DOHH2 (cell line): ENCODE measurements at regions not wholly inside any gene's neighbourhood (a gene's known extent, or its start where the extent isn't known, plus 50 kb on each side); places are given as distances from the start of the nearest gene placed in this dataset.

ENCODE experiments used
- H3F3A ChIP-seq: fragments of 200-600 bp; sonication (generic), shearing (Covaris generic); 2 replicates; pipeline ENCODE4 v1.6.0; 2016; ENCODE audit warnings: antibody characterized with exemption, mild to moderate bottlenecking; ENCODE audit not compliant: control insufficient read depth, insufficient read depth
- H3K27ac ChIP-seq: fragments of 200-600 bp; sonication (generic); 2 replicates; pipeline ENCODE4 v1.5.1; 2014; ENCODE audit warnings: low read depth, mild to moderate bottlenecking, low read length, moderate library complexity
- H3K27me3 ChIP-seq: fragments of 200-600 bp; sonication (generic); 2 replicates; pipeline ENCODE4 v1.6.1; 2014; ENCODE audit warnings: mild to moderate bottlenecking, low read length, mixed read lengths; ENCODE audit not compliant: control insufficient read depth
- H3K36me3 ChIP-seq: fragments of 200-600 bp; sonication (generic); 2 replicates; pipeline ENCODE4 v1.6.1; 2014; ENCODE audit warnings: mild to moderate bottlenecking, low read length, moderate library complexity, mixed read lengths; ENCODE audit not compliant: control insufficient read depth
- H3K4me1 ChIP-seq: fragments of 200-600 bp; sonication (generic); 2 replicates; pipeline ENCODE4 v1.6.1; 2014; ENCODE audit warnings: mild to moderate bottlenecking, low read length, mixed read lengths; ENCODE audit not compliant: control insufficient read depth
- H3K4me2 ChIP-seq: fragments of 200-600 bp; sonication (generic); 2 replicates; pipeline ENCODE4 v1.6.0; 2014; ENCODE audit warnings: mild to moderate bottlenecking, low read length, moderate library complexity
- H3K4me3 ChIP-seq: fragments of 200-600 bp; sonication (generic); 2 replicates; pipeline ENCODE4 v1.5.1; 2014; ENCODE audit warnings: mild to moderate bottlenecking, low read length, mixed read lengths
- H3K79me2 ChIP-seq: fragments of 200-600 bp; sonication (generic); 2 replicates; pipeline ENCODE4 v1.6.1; 2014; ENCODE audit warnings: mild to moderate bottlenecking, low read length, mixed read lengths; ENCODE audit not compliant: control insufficient read depth
- H3K9me2 ChIP-seq: fragments of 200-600 bp; sonication (generic); replicated peaks from 2 replicates; pipeline ENCODE4 v1.6.1; 2014; ENCODE audit warnings: mild to moderate bottlenecking, low read length, mixed read lengths; ENCODE audit not compliant: control insufficient read depth
- H3K9me3 ChIP-seq: fragments of 200-600 bp; sonication (generic); 2 replicates; pipeline ENCODE4 v1.6.1; 2014; ENCODE audit warnings: antibody characterized with exemption, low read length, mixed read lengths; ENCODE audit not compliant: control insufficient read depth, insufficient read depth
- H4K20me1 ChIP-seq: fragments of 200-600 bp; sonication (generic); 2 replicates; pipeline ENCODE4 v1.6.0; 2014; ENCODE audit warnings: low read depth, mild to moderate bottlenecking, antibody characterized with exemption, low read length, moderate library complexity; ENCODE audit not compliant: control insufficient read depth, insufficient read depth
- EZH2phosphoT487 ChIP-seq: fragments of 200-600 bp; sonication (generic); IDR thresholded peaks from 2 replicates; pipeline ENCODE4 v1.6.1; 2017; ENCODE audit warnings: borderline replicate concordance, mild to moderate bottlenecking, antibody characterized with exemption, low read length, moderate library complexity, mixed read lengths
- TF ChIP-seq, protein P1 (sequence below): fragments of 200-600 bp; sonication (generic); IDR thresholded peaks from one replicate; pipeline ENCODE4 v1.5.1; 2014; ENCODE audit warnings: antibody characterized with exemption, mild to moderate bottlenecking, low read depth, low read length; ENCODE audit not compliant: poor library complexity, severe bottlenecking

DNA sequence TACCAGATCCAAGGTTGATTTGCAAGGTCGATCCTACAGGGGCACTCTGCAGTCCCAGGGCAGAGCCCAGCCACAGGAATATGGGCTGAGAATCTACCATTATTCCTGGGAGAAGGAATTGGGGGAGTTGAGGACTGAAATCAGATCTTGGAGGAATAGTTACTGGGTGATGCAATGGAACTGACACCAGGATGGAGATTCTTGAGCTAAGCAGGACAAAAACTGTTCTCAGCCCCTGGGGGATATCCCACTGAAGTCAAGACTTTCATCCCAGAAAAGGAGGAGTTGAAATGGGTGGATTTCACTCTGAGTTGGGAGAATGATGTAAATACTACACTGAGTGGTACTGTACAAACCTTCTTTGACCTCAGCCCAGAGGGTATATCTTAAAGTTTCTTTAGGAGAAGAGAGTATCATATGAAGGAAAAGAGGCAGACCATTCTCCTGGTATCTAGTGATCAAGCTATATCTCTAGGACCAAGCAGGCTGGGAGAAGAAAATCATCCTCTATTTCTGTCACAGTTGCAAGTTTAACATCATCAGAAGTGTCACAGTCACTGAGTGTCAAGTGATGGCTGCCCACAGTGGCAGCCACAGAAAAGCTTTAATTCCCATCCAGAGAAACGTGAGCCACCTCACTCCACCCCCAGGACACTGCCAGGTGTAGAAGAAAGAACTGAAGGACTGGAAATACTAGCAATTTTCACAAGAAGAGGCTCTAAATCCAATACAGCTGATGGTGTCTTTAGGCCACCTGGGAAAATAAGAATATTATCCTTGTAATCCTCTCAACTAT is 181.9 kb downstream of the NUAK1 start:
- Histone ChIP-seq H3K9me2 (no peaks in the 10 kb centered on the region), H3K27ac (no peak overlapping the region), H4K20me1 (no peaks in the 10 kb centered on the region), H3K4me2 (no peak overlapping the region), H3K9me3 (no peaks in the 10 kb centered on the region), H3K4me3 (no peak overlapping the region), H3K79me2 (no peaks in the 10 kb centered on the region), H3F3A (no peaks in the 10 kb centered on the region), H3K4me1 (no peaks in the 10 kb centered on the region), H3K27me3 (no peaks in the 10 kb centered on the region), H3K36me3 (no peaks in the 10 kb centered on the region)
- TF ChIP-seq, protein P1, sequence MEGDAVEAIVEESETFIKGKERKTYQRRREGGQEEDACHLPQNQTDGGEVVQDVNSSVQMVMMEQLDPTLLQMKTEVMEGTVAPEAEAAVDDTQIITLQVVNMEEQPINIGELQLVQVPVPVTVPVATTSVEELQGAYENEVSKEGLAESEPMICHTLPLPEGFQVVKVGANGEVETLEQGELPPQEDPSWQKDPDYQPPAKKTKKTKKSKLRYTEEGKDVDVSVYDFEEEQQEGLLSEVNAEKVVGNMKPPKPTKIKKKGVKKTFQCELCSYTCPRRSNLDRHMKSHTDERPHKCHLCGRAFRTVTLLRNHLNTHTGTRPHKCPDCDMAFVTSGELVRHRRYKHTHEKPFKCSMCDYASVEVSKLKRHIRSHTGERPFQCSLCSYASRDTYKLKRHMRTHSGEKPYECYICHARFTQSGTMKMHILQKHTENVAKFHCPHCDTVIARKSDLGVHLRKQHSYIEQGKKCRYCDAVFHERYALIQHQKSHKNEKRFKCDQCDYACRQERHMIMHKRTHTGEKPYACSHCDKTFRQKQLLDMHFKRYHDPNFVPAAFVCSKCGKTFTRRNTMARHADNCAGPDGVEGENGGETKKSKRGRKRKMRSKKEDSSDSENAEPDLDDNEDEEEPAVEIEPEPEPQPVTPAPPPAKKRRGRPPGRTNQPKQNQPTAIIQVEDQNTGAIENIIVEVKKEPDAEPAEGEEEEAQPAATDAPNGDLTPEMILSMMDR: no peak
- no peak for TF ChIP-seq EZH2phosphoT487

DNA sequence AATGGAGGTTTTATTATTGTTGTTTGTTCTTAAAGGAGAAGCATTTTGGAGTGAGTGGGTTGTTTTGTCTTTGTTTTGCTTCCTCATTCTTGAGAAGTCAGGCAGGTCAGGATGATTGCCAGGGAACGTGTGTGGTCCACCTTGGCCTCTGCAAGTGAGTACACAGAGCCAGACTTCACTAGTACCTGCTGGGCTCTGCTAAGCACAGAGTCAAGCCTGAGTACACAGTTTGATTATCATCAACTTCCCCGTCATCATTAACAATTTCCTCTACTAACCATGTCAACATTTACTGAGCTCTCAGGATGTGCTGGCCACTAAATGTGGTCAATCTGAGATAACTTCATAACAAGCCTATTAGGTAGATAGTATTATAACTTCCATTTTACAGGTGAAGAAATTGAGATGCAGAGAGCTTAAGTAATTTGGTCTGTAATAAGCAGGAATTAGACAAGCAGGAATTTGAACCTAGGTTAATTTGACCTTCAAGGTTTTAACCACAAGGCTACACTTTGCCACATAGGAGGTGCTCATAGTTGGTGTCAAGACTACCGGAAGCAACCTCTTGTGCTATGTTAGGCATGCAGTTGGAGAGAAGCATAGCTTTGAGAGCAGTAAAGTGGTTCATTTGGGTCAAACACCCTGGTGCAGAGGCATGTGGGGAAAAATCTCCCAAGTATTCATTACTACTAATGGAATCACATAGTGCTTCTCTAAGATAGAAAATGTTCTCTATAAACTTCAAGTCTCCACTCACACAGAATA is 178.3 kb downstream of the NUAK1 start:
- Histone ChIP-seq H3K36me3 (no peaks in the 10 kb centered on the region), H3K27ac (no peak overlapping the region), H3K9me2 (no peaks in the 10 kb centered on the region), H3K4me2 (no peak overlapping the region), H3K4me3 (no peak overlapping the region), H4K20me1 (no peaks in the 10 kb centered on the region), H3F3A (no peaks in the 10 kb centered on the region), H3K9me3 (no peaks in the 10 kb centered on the region), H3K27me3 (no peaks in the 10 kb centered on the region), H3K79me2 (no peaks in the 10 kb centered on the region), H3K4me1 (no peaks in the 10 kb centered on the region)
- TF ChIP-seq, protein P1: no peak
- no peak for TF ChIP-seq EZH2phosphoT487

DNA sequence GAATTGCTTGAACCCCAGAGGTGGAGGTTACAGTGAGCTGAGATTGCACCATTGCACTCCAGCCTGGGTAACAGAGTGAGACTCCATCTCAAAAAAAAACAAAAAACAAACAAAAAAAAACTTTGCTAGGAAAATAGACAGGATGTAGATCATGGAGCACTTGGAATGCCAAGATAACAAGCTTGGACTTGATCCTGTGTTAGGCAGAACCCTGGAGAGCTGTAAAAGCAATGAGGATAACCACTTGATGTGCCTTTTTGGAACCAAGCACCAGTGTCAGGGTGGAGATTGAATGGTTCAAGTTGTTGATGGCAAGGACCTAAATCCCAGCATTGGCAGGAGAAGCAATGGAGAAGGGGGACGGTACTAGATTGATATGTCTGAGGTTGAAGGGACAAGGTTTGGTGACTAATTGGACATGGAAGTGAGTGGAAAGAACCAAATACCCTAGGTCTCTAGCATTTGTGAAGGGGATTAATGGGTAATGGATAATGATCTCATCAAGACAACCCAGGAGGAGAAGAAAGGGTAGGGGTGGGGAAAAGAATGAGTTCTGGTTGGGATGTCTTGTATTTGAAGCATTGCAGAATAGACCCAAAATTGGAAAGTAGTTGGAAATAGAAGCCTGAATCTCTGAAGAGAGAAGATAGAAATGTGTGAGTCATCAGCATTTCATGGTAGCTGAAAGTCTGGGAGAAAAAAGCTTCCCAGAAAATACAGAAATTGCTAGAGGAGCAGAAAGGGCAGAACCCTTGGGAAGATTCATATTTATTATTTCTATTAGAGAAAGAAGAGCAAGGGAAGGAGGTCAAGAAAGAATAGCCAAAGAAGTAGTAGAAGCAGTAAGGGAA is 176.7 kb downstream of the NUAK1 start:
- Histone ChIP-seq H3K79me2 (no peaks in the 10 kb centered on the region), H3K27ac (no peak overlapping the region), H3K9me3 (no peaks in the 10 kb centered on the region), H3K36me3 (no peaks in the 10 kb centered on the region), H3F3A (no peaks in the 10 kb centered on the region), H3K9me2 (no peaks in the 10 kb centered on the region), H3K4me3 (no peak overlapping the region), H3K4me1 (no peaks in the 10 kb centered on the region), H3K27me3 (no peaks in the 10 kb centered on the region), H3K4me2 (no peak overlapping the region), H4K20me1 (no peaks in the 10 kb centered on the region)
- TF ChIP-seq, protein P1: no peak
- no peak for TF ChIP-seq EZH2phosphoT487
